ENCODE measurements at regions not wholly inside any gene's neighbourhood (a gene's known extent, or its start where the extent isn't known, plus 50 kb on each side); places are given as distances from the start of the nearest gene placed in this dataset.

GRCh38 chr2:66110608-66111007 is 324.3 kb upstream of the MEIS1 start:
- TF ChIP-seq CTCF (IDR thresholded peaks at IDR 0.05) (no peak), EZH2 (IDR thresholded peaks at IDR 0.05; ENCODE audit: borderline replicate concordance, insufficient read depth, low read depth, low read length, poor library complexity, severe bottlenecking) (no peak)

All from B cell (primary cell).